ENCODE measurements at regions not wholly inside any gene's neighbourhood (a gene's known extent, or its start where the extent isn't known, plus 50 kb on each side); places are given as distances from the start of the nearest gene placed in this dataset.

- 93 to 95% methylated on average over 4 of the region's 4 CpGs for WGBS, 2 donors
- H3K9ac ChIP-seq (ENCODE audit: insufficient read depth in 1 of 2, low read length in 2 of 2) = no peak overlapping the region
- ATAC-seq (ENCODE audit: insufficient read depth, low FRiP score) = no peak
- H3K27me3 ChIP-seq (ENCODE audit: control insufficient read depth in 3 of 3, insufficient read depth in 3 of 3, low read length in 2 of 3) = no peaks in the 10 kb centered on the region
- TF ChIP-seq CTCF (IDR thresholded peaks at IDR 0.05; ENCODE audit: control extremely low read depth, extremely low read depth) = no peak
- no peak overlapping the region for H3K27ac ChIP-seq (ENCODE audit: low read depth in 1 of 2, low read length in 1 of 2)
- no peaks in the 10 kb centered on the region for H3K36me3 ChIP-seq (ENCODE audit: control insufficient read depth in 4 of 4, insufficient read depth in 4 of 4, low read length in 4 of 4)
- H3K9me3 ChIP-seq (ENCODE audit: control insufficient read depth in 4 of 4, insufficient read depth in 3 of 4, low read length in 3 of 4) = no peaks in the 10 kb centered on the region
- H3K4me1 ChIP-seq (ENCODE audit: control insufficient read depth in 5 of 5, insufficient read depth in 5 of 5, low read length in 5 of 5) = peaks cover 0 to 6% (median 4%) of the 10 kb centered on the region in 5 donors
- DNase-seq = no peak
- H3K4me3 ChIP-seq = no peak overlapping the region
Observed at GRCh38 chr5:158283397-158283796, 424.5 kb upstream of the CLINT1 start.

DNA sequence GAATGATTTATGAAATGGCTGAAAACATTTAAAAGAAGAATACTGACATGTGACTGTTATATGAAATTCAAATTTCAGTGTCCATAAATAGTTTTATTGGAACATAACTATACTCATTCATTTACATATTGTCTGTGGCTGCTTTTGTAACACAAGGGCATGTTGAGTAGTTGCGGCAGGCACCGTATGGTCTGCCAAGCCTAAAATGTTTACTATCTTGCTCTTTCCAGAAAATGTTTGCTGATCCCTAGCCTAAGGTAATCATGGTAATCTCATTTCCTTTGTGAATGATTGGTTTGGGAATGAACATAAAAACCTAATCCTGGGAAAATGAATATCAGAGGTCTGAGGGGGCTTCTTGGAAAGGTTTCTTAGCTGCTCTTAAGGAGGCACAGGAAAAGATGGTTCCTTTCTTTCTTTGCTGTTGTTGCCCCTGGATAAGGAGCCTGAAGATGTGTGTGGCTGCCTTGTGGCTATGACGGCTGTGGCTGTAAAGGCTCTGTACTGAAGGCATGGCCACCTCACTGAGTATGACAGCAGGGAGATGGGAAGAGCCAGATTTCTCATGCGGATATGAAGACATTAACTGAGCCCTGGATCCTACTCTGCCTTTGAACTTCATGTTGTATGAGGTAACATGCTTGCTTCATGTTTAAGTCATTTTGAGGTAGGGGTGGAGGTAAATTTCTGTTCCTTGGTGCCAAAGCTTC lies 419.4 kb upstream of the CLINT1 start:
- H3K27me3 ChIP-seq (ENCODE audit: control insufficient read depth in 3 of 3, insufficient read depth in 3 of 3, low read length in 2 of 3) = no peaks in the 10 kb centered on the region

DNA sequence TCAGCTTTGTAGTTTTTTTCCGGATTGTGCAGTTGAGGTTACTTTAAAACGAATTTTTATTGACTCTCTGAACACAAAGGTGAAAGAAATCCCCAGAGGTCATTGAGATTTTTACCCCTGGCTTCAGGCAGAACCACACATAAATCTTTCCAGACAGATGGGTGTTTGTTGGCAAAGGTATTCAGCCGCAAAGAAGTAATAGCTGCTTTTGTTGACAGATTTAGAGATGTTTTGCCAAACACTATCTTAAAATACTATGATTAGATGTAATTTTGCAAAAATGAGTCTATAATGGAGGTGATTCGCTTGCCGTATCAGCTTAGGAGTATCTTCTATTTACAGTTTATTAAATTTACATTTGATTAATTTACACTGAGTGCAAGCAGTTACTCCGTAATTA lies 418.3 kb upstream of the CLINT1 start:
- Histone ChIP-seq H3K4me3 (no peak overlapping the region), H3K9ac (ENCODE audit: insufficient read depth in 1 of 2, low read length in 2 of 2) (no peak overlapping the region), H3K36me3 (ENCODE audit: control insufficient read depth in 4 of 4, insufficient read depth in 4 of 4, low read length in 4 of 4) (no peaks in the 10 kb centered on the region), H3K9me3 (ENCODE audit: control insufficient read depth in 4 of 4, insufficient read depth in 3 of 4, low read length in 3 of 4) (no peaks in the 10 kb centered on the region), H3K27me3 (ENCODE audit: control insufficient read depth in 3 of 3, insufficient read depth in 3 of 3, low read length in 2 of 3) (no peaks in the 10 kb centered on the region), H3K27ac (ENCODE audit: low read depth in 1 of 2, low read length in 1 of 2) (no peak overlapping the region), H3K4me1 (ENCODE audit: control insufficient read depth in 5 of 5, insufficient read depth in 5 of 5, low read length in 5 of 5) (peaks cover 0 to 5% (median 0%) of the 10 kb centered on the region in 5 donors)
- WGBS, 2 donors = 82 to 86% methylated on average over 6 of the region's 6 CpGs
- DNase-seq (no peak), ATAC-seq (ENCODE audit: insufficient read depth, low FRiP score) (no peak)
- no peak for TF ChIP-seq CTCF (IDR thresholded peaks at IDR 0.05; ENCODE audit: control extremely low read depth, extremely low read depth)

More for the DNA sequence above, 419.4 kb upstream of the CLINT1 start:
- H3K9me3 ChIP-seq (ENCODE audit: control insufficient read depth in 4 of 4, insufficient read depth in 3 of 4, low read length in 3 of 4) = no peaks in the 10 kb centered on the region
- H3K4me1 ChIP-seq (ENCODE audit: control insufficient read depth in 5 of 5, insufficient read depth in 5 of 5, low read length in 5 of 5) = peaks cover 0 to 5% (median 0%) of the 10 kb centered on the region in 5 donors
- no peaks in the 10 kb centered on the region for H3K36me3 ChIP-seq (ENCODE audit: control insufficient read depth in 4 of 4, insufficient read depth in 4 of 4, low read length in 4 of 4)
- no peak for DNase-seq
- H3K9ac ChIP-seq (ENCODE audit: insufficient read depth in 1 of 2, low read length in 2 of 2) = no peak overlapping the region
- no peak for ATAC-seq (ENCODE audit: insufficient read depth, low FRiP score)
- H3K27ac ChIP-seq (ENCODE audit: low read depth in 1 of 2, low read length in 1 of 2) = no peak overlapping the region
- no peak for TF ChIP-seq CTCF (IDR thresholded peaks at IDR 0.05; ENCODE audit: control extremely low read depth, extremely low read depth)
- 94 to 95% methylated on average over 4 of the region's 4 CpGs for WGBS, 2 donors
- no peak overlapping the region for H3K4me3 ChIP-seq

DNA sequence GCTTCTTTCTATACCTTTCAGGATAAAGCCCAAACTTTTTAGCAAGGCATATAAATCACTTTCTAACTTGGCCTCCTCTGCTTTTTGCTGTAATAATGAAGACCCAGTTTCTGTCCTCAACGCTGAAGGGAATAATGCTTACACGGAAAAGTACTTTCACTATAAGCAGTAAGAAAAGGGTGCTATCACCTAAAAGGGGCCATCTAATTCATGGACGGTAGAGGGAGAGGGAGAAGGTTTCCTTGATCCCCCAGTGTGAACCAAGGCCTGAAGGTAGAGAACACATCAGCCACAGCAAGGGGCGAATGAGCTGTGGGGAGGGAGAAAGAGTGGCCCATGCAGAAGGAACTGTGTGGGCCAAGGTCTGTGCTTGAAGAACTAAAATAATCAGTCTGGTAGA lies 417.7 kb upstream of the CLINT1 start:
- peaks cover 0 to 5% (median 0%) of the 10 kb centered on the region in 5 donors for H3K4me1 ChIP-seq (ENCODE audit: control insufficient read depth in 5 of 5, insufficient read depth in 5 of 5, low read length in 5 of 5)
- no peak overlapping the region for H3K4me3 ChIP-seq
- H3K27me3 ChIP-seq (ENCODE audit: control insufficient read depth in 3 of 3, insufficient read depth in 3 of 3, low read length in 2 of 3) = no peaks in the 10 kb centered on the region
- ATAC-seq (ENCODE audit: insufficient read depth, low FRiP score) (no peak), DNase-seq (no peak)
- no peak overlapping the region for H3K9ac ChIP-seq (ENCODE audit: insufficient read depth in 1 of 2, low read length in 2 of 2)
- no peak for TF ChIP-seq CTCF (IDR thresholded peaks at IDR 0.05; ENCODE audit: control extremely low read depth, extremely low read depth)
- no peak overlapping the region for H3K27ac ChIP-seq (ENCODE audit: low read depth in 1 of 2, low read length in 1 of 2)
- no peaks in the 10 kb centered on the region for H3K9me3 ChIP-seq (ENCODE audit: control insufficient read depth in 4 of 4, insufficient read depth in 3 of 4, low read length in 3 of 4)
- WGBS, 2 donors = 81 to 92% methylated on average over 4 of the region's 4 CpGs
- no peaks in the 10 kb centered on the region for H3K36me3 ChIP-seq (ENCODE audit: control insufficient read depth in 4 of 4, insufficient read depth in 4 of 4, low read length in 4 of 4)

Data from lung (tissue), 11 donors.